Neural progenitor cell (in vitro differentiated cells): ENCODE measurements at regions not wholly inside any gene's neighbourhood (a gene's known extent, or its start where the extent isn't known, plus 50 kb on each side); places are given as distances from the start of the nearest gene placed in this dataset.

Experiments used
- DNase-seq: peaks from one replicate; pipeline ENCODE4 v3.0.0-alpha.2; 2016; ENCODE audit warnings: low spot score
- H2AFZ ChIP-seq: fragments of 200-600 bp; sonication (generic); replicated peaks from 2 replicates; pipeline ENCODE4 v1.6.1; 2016; ENCODE audit warnings: antibody characterized with exemption
- H3F3A ChIP-seq: fragments of 200-600 bp; sonication (generic); 2 replicates; pipeline ENCODE4 v1.6.1; 2016; ENCODE audit warnings: antibody characterized with exemption, low read depth
- H3K27ac ChIP-seq: fragments of 200-600 bp; sonication (generic); 2 replicates; pipeline ENCODE4 v1.5.1; 2016; ENCODE audit warnings: mild to moderate bottlenecking
- H3K27me3 ChIP-seq: fragments of 200-600 bp; sonication (generic); 2 replicates; pipeline ENCODE4 v1.6.1; 2016; ENCODE audit warnings: mild to moderate bottlenecking, moderate library complexity
- H3K36me3 ChIP-seq: fragments of 200-600 bp; sonication (generic); 2 replicates; pipeline ENCODE4 v1.5.1; 2016
- H3K4me1 ChIP-seq: fragments of 200-600 bp; sonication (generic); 2 replicates; pipeline ENCODE4 v1.6.1; 2016; ENCODE audit warnings: mixed run types
- H3K4me2 ChIP-seq: fragments of 200-600 bp; sonication (generic); 2 replicates; pipeline ENCODE4 v1.6.1; 2016
- H3K4me3 ChIP-seq: fragments of 200-600 bp; sonication (generic); 2 replicates; pipeline ENCODE4 v1.5.1; 2016
- H3K79me2 ChIP-seq: fragments of 200-600 bp; sonication (generic); 2 replicates; pipeline ENCODE4 v1.6.1; 2016; ENCODE audit warnings: low read depth
- H3K9ac ChIP-seq: fragments of 200-600 bp; sonication (generic); 2 replicates; pipeline ENCODE4 v1.6.1; 2016
- H3K9me3 ChIP-seq: fragments of 200-600 bp; sonication (generic); 2 replicates; pipeline ENCODE4 v1.5.1; 2016; ENCODE audit warnings: low read depth
- H4K20me1 ChIP-seq: fragments of 200-600 bp; sonication (generic); 2 replicates; pipeline ENCODE4 v1.6.1; 2016; ENCODE audit warnings: low read depth
- H3K27ac Mint-ChIP-seq: 3 replicates; pipeline ENCODE4 v1.8.0; 2021; ENCODE audit warnings: mixed read lengths
- H3K27me3 Mint-ChIP-seq: 2 replicates; pipeline ENCODE4 v1.8.0; 2022; ENCODE audit warnings: low read depth, mild to moderate bottlenecking, inconsistent platforms, moderate library complexity, mixed read lengths; ENCODE audit not compliant: insufficient read depth
- H3K36me3 Mint-ChIP-seq: 3 replicates; pipeline ENCODE4 v1.8.0; 2021; ENCODE audit warnings: mixed read lengths
- H3K4me1 Mint-ChIP-seq: 3 replicates; pipeline ENCODE4 v1.8.0; 2021; ENCODE audit warnings: mixed read lengths
- H3K4me3 Mint-ChIP-seq: 3 replicates; pipeline ENCODE4 v1.8.0; 2021; ENCODE audit warnings: mild to moderate bottlenecking, moderate library complexity, mixed read lengths
- H3K9me3 Mint-ChIP-seq: 3 replicates; pipeline ENCODE4 v1.8.0; 2020; ENCODE audit warnings: mixed read lengths
- CTCF ChIP-seq: fragments of 200-600 bp; sonication (generic); IDR thresholded peaks from 2 replicates; pipeline ENCODE4 v1.5.1; 2017; ENCODE audit warnings: antibody characterized with exemption, mild to moderate bottlenecking
- EZH2 ChIP-seq: fragments of 200-600 bp; sonication (generic); IDR thresholded peaks from 2 replicates; pipeline ENCODE4 v1.6.1; 2017; ENCODE audit warnings: antibody characterized with exemption, mild to moderate bottlenecking, moderate library complexity
- EZH2phosphoT487 ChIP-seq: fragments of 200-600 bp; sonication (generic); IDR thresholded peaks from 2 replicates; pipeline ENCODE4 v1.6.1; 2017; ENCODE audit warnings: antibody characterized with exemption

- no peaks in the 10 kb centered on the region for H3K4me1 ChIP-seq
- no peaks in the 10 kb centered on the region for H4K20me1 ChIP-seq
- Mint-ChIP-seq H3K27me3 (no peaks in the 10 kb centered on the region), H3K4me1 (no peaks in the 10 kb centered on the region), H3K9me3 (peaks cover 2% of the 10 kb centered on the region), H3K27ac (no peak overlapping the region), H3K4me3 (no peak overlapping the region), H3K36me3 (no peaks in the 10 kb centered on the region)
- no peak overlapping the region for H3K4me2 ChIP-seq
- H3K79me2 ChIP-seq = no peaks in the 10 kb centered on the region
- H3K27ac ChIP-seq = no peak overlapping the region
- H2AFZ ChIP-seq = no peak overlapping the region
- H3K27me3 ChIP-seq = no peaks in the 10 kb centered on the region
- no peak overlapping the region for H3K4me3 ChIP-seq
- no peak for DNase-seq
- H3K9ac ChIP-seq = no peak overlapping the region
- H3K36me3 ChIP-seq = no peaks in the 10 kb centered on the region
- no peaks in the 10 kb centered on the region for H3F3A ChIP-seq
- H3K9me3 ChIP-seq = no peaks in the 10 kb centered on the region
- TF ChIP-seq EZH2 (no peak), CTCF (no peak), EZH2phosphoT487 (no peak)
Measured at GRCh38 chr9:115367780-115368525, 250.0 kb upstream of the TNC start.

- DNase-seq = no peak
- H2AFZ ChIP-seq = peak overlapping the region; percentile 44
- Mint-ChIP-seq H3K4me3 (no peak overlapping the region), H3K27ac (no peak overlapping the region), H3K4me1 (peaks cover 3% of the 10 kb centered on the region), H3K9me3 (peaks cover 2% of the 10 kb centered on the region), H3K27me3 (no peaks in the 10 kb centered on the region), H3K36me3 (no peaks in the 10 kb centered on the region)
- H4K20me1 ChIP-seq = no peaks in the 10 kb centered on the region
- H3K9ac ChIP-seq = no peak overlapping the region
- H3K4me2 ChIP-seq = no peak overlapping the region
- H3F3A ChIP-seq = no peaks in the 10 kb centered on the region
- no peak overlapping the region for H3K27ac ChIP-seq
- no peaks in the 10 kb centered on the region for H3K79me2 ChIP-seq
- no peaks in the 10 kb centered on the region for H3K36me3 ChIP-seq
- H3K27me3 ChIP-seq = no peaks in the 10 kb centered on the region
- no peaks in the 10 kb centered on the region for H3K9me3 ChIP-seq
- no peak overlapping the region for H3K4me3 ChIP-seq
- H3K4me1 ChIP-seq = no peaks in the 10 kb centered on the region
- TF ChIP-seq EZH2 = no peak
- no peak for TF ChIP-seq EZH2phosphoT487
- no peak for TF ChIP-seq CTCF
Measured at GRCh38 chr9:115369322-115369957, 251.5 kb upstream of the TNC start.

GRCh38 chr9:115373000-115373709, 255.2 kb upstream of the TNC start:
- H3K4me2 ChIP-seq = no peak overlapping the region
- H3F3A ChIP-seq = no peaks in the 10 kb centered on the region
- Mint-ChIP-seq H3K27me3 (no peaks in the 10 kb centered on the region), H3K4me1 (peaks cover 5% of the 10 kb centered on the region), H3K27ac (no peak overlapping the region), H3K36me3 (no peaks in the 10 kb centered on the region), H3K9me3 (peaks cover 6% of the 10 kb centered on the region), H3K4me3 (no peak overlapping the region)
- H3K79me2 ChIP-seq = no peaks in the 10 kb centered on the region
- no peak overlapping the region for H3K27ac ChIP-seq
- H3K9ac ChIP-seq = no peak overlapping the region
- TF ChIP-seq EZH2 (no peak), CTCF (no peak), EZH2phosphoT487 (no peak)
- H3K4me1 ChIP-seq = no peaks in the 10 kb centered on the region
- H3K27me3 ChIP-seq = no peaks in the 10 kb centered on the region
- DNase-seq = no peak
- H3K4me3 ChIP-seq = no peak overlapping the region
- H3K36me3 ChIP-seq = no peaks in the 10 kb centered on the region
- no peaks in the 10 kb centered on the region for H3K9me3 ChIP-seq
- H2AFZ ChIP-seq = no peak overlapping the region
- H4K20me1 ChIP-seq = no peaks in the 10 kb centered on the region
